ENCODE measurements at regions not wholly inside any gene's neighbourhood (a gene's known extent, or its start where the extent isn't known, plus 50 kb on each side); places are given as distances from the start of the nearest gene placed in this dataset.

DNA sequence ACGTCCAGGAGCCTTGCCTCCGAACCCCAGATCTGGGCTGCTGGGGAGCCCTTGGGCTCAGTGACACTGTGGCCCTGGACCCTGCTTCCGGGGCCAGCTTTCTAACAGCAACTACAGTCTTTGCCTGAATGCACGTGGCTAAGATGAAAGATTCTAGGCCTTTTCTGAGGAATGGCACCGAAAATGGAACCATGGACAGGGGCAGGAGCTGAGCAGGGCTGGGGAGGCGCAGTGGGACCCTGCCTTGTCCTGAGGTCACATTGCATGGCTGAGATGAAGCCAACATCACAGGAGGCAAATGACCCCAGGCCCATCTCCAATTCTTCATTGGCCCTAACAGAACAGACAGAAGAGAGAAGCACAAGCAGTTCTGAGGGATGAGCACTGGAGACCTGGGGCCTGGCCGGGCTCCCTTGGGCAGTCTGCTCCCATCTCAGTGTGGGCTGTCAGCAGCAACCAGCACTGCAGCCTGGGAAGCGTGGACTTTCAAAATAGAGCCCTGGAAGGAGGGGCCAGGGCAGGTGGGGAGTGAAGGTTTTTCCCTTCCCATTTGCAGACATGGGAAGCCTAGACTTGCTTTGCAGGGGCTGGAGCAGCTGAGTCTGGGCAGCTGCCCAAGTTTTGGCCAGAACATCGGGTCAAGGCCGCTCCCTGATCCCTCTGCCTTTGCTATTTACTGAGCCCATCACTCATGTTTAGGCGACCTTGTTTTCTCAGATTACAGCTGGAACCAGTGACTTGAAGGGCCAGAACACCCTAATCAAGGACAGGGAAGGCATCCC, 114.4 kb upstream of the TCERG1L start:
- no peak for DNase-seq

DNA sequence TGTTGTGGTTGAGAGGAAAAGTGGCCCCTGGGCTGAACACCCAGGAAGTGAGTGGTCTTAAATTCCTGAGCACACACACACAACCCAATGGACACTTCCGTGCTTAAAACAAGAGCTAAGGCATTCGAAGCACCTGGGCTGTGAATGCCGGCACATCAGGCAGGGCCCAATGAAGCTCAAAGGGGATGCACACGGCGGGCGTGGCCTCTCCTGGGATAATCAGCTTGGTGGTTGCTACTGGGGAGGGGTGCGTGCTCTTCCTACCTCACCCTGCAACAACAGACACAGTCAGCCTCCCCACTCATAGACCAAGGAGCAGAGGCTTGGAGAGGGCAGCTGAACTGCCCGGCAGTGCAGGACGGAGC, 115.0 kb upstream of the TCERG1L start:
- DNase-seq, result no peak

DNA sequence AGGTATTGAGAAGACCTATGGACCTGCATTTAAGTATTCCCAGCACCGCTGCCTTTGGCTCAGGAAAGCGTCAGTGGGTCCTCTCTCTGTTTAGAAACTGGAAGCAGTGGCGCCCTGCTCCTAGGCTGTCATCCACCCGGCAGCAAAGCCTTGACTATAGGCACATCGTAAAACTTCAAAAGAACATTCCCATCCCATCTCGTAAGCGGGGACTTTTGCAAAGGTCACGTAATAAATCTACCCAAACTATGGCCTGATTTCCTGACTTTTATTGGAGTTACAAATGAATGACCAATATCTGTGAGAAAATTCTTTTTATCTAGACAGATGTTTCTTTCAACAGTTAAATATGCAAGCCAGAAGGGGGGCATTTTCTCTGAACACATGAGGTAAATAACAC, 115.8 kb upstream of the TCERG1L start:
- no peak for DNase-seq

DNA sequence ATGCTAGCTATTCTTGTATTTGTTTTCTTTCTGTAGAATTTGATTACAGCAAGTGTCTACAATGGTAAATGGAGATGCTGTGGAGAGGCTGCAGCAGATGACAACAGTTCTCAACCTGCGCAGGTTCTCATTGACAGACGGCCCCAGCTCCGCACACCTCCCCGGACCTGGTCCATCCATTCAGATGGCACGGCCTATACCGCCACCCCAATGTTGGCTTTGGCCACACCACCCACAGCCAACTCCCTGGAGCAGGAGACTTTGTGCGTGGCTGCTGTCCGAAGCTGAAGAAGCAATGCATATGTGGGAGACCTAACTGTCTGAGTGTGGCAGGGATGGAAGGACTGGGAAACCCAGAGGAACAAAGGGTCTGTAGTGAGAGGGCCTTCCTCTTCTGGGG, 116.4 kb upstream of the TCERG1L start:
- no peak for DNase-seq

DNA sequence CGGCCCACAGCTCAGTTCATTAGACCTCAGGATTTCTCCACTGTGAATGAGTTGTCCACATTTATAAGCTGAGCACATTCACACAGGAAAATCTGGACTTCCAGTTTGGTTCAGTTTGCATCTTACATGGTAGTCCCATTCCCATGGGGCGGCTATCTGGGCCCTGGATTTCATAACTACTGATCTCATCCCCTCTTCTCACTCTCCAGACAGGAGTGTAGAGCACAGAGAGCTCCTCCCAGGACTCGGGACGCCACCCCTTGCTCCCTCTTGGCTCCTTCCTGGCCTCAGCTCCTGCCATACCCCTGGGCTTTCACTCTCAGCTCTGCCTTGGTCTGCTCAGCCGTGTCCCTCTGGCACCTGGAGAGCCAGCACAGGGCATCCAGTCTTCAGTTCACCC, 117.6 kb upstream of the TCERG1L start:
- no peak for DNase-seq

DNA sequence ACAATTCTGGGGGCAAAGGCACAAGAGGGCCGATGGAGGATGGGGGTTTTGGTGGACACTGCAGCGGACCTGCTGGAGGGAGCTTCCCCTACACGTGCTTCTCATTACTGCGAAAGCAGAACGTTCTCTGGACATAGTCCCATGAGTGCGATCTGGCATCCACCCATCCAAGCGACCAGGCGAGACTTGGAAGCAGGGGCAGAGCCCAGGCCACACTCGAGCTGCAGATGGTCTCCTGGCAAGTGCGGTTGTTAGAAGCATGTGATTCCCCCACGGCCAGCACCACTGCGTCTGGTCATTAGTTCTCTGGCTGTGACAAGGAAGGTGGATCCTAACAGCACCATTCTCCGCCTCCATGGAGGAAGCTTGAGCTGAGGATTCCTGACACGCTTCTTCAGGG, 118.4 kb upstream of the TCERG1L start:
- DNase-seq, result no peak

DNA sequence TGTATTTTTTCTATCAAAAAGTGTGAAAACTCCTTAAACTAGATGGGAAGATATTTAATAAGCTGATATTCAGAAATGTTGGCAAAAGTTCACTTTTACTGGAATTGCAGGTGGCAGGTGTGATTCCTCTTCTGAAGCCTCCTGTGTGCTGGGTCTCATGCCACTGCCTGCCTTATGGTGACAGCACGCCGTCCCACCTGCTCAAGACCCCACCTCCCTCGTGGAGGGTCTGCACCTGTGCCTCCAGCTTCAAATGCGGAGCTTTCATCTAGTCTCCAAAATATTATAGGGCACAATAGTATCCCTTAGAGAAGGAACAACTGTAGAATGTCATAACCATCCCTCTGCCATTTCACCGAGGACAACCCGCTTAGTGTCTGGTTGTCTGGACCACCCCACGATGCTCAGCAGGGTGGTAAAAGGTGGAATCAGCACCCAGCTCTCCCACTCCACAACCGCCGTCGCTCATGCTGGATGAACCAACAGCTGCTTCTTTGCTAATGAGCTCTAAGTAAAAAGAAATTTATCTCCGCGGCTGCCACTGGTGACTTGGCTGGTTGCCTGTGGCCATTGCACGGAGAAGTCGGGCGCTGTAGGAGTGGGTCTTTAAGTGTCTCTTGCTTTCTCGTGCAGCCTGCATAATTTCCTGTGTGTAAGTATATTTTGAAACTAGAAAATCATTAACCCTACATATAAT, 119.3 kb upstream of the TCERG1L start:
- DNase-seq, result no peak

DNA sequence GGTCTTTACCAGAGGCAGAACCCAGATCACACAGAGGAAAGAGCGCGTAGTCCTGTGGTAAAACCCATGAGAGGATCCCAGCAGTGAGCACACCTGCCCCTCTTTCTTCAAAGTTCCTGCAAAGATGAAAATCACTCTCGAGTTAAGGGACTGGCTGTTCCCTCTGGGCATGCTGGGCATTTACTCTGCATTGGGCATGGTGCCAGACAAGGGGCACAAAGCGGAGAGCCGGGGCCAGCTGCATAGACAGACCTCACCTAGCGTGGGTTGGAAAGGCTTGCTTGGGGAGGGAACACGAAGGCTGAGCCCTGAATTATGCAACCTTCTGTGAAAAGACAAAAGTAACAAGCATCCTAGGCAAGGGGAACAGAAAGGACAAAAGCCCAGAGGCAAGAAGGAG, 120.0 kb upstream of the TCERG1L start:
- no peak for DNase-seq

DNA sequence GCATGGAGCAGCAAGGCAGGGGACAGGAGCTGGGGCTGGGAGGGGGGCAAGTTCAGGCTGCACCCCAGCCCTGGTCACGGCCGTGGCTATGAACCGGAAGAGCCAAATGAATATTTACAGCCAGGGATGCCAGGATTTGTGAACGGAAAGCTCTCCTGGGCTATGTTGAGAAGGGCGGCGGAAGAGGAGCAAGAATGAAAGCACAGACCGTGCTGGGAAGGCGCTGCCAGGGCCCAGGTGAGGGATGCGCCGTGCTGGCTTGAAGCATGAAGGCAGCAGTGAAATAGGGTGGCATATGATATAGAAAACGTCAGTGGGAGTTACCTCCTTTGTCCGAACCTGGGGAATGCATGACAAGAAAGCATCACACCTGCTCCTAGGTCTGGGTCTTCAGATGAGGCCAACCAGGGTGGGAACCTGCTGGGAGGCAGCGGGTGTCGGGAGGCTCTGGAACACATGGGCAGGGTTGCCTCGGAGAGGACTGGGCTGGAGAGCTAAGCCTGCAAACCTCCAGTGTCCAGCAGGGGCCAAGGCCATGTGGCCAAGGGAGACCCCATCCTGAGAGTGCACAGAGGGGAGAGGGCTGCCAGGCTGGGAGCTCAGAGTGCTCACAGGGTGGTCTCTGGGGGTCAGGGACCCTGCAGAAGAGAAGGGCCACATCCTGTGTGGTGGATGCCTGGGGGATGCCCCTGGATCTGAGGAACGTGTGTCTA, 120.6 kb upstream of the TCERG1L start:
- DNase-seq, result no peak

DNA sequence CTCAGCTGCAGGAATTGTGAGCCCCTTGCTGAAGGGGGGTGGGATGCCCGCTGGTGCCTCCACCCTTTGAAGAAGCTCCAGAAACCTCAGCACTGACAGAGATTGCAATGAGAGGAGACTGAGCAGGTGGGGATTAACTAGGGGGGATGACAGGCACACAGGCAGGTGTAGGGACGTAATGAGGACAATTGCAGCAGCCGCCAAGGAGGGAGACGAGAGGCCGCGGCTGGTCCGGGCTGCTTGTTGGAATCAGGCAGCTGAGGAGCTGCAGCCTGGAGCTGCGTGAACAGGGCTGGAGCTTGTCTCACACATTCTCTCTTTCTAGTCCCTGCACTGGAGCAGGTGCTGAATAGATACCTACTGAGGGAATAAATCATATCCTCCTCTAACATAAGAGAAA, 122.0 kb upstream of the TCERG1L start:
- DNase-seq, result no peak

DNA sequence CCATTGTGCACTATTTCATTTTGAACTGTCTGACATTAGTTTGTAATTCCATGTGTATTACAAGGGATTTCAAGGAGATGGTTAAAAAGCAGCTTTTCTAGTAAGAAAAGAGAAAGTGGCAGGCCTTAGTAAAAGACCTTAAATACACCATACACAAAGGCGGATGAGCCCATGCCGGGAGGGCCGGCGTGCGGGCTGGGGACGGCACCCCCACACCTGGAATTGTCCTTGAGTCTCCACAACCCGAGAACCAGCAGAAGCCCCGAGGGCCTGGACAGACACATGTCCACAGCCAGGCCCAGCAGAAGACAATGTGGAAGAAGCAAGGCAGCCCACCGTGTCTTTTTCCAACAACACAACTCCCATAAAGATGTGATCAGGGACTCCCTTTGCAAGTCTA, 123.7 kb upstream of the TCERG1L start:
- no peak for DNase-seq

DNA sequence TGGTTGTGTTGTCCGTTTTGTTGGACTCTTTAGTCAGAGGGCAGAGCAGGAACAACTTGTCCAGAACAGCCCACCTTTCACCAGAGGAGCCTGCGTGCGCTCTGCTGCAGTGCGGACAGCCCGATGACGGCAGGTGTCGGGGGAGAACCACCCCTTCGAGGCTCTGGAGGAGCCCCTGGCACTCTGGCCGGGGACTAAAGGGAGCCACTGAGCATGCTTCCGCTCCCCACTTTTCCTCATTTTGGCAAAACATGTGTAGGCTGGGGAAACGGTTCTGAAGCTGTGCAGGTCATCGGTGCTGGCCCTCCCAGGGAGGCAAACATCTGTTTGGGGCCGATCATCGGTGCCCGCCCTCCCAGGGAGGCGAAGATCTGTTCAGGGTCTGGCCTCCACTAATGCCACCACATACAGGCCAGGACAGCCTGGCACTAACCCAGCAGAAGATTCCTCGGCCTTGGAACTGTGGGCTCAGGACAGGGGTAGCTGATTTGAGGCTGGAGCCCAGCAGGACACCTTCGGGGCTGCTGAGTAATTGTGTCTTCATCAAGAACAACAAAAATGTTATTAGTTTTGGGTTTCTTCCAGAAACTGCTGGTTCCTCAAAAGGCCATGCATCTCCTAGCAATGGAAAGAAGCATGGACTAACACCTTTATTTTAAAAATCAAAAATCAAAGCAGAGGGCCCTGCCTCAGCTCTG, 124.4 kb upstream of the TCERG1L start:
- DNase-seq, result no peak

DNA sequence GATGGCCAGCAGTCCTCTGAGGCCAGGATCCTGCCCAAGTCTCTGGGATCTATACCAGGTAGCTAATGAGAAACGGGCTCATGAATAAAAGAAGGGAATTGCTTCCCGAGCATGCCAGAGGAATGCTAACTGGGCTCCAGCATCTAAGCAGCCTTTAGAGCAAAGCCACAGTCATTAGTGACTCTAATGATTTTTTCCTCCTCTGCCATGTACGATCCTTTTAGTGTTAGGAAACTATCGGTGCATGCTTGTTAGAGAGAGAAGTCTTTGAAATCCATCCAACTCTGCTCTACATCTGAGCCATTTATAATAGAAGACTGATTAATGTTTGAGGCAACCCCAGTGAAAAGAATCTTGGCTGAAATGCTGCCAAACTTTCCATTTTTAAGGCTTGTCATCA, 124.9 kb upstream of the TCERG1L start:
- no peak for DNase-seq

DNA sequence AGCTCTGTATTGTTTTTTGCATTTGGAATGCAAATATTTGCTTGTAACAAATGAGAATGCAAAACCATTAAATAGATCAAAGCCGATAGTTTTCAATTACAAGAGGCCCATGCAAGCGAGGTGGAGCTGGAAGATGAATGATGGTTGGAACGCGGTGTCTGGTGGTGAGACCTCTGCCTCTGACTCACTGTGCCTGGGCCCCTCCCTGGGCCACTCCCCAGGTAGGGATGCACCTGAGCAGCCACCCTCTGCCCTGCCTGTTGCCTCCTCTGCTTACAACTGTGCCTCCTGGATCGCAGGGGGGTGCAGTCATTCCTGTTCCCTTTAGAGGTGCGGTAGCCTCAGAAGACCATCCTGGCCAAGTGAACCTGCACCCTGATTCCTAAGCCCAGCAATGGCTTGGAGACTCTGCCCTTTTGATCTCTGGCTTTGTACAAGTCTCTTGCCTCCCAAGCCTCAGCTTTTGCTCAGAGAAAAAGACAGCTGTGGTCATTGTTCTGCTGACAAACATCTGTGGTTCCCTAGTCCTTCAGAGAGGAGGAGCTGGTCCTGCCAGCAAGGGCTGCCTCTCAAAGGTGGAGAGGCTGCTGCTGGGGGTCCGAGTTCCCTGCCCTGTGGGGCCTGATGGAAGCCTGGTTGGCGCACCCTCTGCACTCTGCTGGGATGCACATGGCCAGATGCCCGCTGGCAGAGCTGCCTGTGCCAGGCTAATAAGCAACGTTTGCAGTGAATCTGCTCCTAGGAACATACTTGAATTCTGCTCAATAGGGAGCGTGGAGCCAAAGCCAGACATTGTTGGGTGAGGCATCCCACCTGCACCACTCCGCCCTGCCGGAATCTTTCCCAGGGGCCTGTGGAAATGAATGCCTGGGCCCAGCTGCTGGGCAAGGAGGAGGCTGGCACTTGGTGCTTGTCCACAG, 126.3 kb upstream of the TCERG1L start:
- DNase-seq, result no peak

DNA sequence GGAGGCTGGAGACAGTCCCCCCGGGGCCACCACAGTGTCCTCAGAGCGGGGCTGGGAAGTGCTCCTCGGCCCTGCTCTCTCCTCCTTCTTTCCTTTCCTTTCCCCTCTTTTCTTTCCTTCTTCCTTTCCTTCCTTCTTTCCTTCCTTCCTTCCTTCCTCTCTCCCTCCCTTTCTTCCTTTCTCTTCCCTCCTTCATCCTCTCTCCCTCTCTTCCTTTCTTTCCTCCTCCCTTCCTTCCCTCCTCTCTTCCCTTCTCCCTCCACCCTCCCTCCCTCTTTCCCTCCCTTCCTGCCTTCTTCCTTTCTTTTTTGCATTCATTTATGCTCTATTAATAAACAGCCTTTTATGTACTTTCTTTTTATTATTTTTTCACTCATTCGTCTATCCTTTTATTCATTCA, 127.1 kb upstream of the TCERG1L start:
- DNase-seq, result no peak

DNA sequence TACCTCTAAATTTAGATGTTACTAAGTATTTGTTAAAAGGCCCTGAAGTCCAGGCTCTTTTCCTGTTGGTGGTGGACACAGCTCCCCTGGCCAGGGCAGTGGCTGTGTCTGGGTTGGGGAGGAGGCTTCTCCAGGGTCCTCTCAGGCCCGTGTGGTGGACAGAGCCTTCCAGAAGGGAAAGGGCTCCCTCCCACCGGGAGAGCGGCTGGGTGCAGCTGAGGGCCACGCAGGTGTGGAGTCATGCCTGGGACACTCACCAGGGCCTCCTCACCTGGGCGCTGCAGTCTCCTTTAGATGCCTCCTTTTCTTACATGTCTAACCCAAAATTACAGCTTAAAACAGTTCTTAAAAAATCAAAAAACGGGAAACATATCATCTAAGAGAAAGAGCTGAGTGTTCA, 128.2 kb upstream of the TCERG1L start:
- no peak for DNase-seq

DNA sequence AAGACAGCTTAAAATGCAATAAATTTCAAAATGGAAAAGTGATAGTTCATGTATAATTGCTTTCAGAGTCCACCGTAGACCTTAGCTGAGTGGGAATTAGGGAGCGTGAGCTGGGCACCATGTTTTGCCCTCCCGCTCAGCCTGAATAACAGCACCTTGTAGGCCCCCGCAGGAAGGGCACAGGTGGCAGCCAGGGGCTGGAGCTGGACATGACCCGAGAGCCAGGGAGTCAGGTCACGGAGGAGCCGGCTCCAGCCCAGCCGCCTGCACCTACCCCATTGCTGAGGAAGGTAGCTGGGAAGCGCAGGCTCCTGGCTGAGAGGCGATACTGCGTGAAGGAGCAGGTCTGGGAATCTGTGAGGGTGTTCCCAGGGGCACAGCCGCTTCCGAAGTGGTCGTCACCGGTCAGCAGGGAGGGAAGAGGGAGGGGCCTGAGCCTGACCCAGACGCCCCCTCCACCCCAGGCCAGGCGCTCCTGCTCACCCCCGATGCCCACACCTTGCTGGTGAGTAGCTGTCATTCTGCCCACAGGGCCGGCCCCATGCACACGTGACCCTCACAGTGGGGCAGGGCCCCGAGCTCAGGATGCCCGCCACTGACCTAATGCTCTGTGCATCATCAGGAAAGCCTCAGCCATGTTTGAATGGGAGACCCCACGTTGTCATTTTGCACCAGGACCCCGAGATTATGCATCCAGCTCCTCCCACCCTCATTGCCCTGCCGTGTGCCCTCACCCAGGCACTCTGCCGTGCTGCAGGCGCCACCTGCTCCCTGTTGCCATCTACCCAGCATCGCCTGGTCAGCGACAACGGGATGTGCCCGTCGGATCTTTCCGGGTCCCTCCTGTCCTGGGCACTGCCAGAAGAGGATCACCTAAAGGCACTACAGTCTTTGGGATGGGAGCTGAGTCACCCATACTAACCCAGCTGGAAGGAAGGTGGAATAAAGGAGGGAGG, 129.2 kb upstream of the TCERG1L start:
- DNase-seq, result no peak

DNA sequence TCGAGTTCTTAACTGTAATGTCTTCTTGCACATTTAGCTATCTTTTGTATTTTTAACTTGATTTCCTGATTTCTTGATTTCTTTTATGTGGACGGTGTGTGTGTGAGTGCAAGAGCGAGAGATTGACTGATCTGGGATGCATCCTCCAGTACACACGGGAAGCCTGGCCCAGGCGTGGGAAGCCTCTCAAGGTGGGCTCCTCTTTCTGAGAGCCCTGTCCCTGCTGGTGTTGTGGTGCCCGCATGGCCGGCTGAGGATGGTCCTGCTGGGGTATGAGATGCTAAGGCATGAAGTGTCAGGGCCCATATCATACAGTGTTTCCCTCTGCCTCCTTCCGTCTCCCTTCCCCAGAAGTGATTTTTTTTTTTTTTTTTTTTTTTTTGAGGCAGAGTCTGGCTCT, 130.8 kb upstream of the TCERG1L start:
- no peak for DNase-seq

DNA sequence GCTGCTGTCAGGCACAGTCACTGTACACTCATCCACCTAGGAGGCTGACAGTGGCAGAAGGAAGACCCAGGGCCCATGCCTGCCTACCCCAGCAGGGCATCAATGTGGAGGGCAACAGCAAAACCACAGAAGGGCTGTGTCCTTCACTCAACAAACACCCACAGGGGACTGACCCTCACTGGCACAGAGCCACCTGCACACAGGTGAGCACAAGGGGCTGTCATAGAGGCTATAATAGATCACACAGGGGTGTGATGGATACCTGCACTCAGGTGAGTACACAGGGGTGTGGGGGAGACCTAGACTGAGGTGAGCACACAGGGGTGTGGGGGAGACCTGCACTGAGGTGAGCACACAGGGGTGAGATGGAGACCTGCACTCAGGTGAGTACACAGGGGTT, 132.8 kb upstream of the TCERG1L start:
- no peak for DNase-seq

DNA sequence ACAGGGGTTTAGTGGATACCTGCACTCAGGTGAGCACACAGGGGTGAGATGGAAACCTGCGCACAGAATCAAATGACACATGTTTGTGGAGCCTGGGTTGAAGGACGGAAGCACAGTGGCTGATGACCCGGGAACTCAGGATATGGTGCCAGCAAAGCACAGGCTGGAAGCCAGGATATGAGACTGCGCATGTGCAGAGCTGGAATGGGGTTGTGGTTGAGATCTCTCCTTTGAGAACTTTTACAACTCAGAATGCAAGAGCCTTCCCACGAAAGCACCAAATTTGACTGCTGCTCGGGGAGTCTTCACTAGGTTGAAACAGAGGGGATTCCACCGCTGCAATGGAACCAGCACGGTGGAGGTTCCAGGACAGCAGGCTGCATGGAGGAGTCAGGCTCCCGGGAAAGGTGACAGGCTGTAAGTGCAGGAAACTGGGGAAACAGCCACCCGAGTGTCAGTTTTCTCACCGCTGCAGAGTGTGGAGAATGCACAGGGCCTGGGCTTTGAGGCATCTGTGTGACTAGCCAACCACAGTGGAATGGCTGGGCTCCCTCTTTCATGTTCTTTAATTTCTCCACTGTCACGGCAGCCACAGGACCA, 133.4 kb upstream of the TCERG1L start:
- DNase-seq, result no peak

DNA sequence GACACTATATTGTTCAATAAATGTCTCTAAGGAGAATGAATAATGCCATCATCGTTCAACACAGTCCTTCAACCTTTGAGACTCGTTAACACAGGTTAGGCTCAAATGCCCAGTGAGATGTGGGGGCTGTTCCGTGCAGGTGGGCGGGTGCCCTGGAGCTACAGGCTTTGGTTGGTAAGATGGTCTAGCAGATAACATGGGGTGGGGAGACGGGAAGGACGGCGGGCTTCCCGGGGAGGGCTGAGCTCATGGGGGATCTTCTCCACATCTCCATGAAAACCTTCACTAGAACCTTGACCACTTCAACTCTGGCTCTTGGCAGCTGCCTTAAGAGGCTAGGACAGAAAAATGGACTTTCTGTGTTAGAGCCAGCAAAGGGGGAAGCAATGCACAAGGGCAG, 134.1 kb upstream of the TCERG1L start:
- no peak for DNase-seq
